ENCODE measurements at regions not wholly inside any gene's neighbourhood (a gene's known extent, or its start where the extent isn't known, plus 50 kb on each side); places are given as distances from the start of the nearest gene placed in this dataset.
"Not testable (repeated sequence)": the region's sequence is repeated elsewhere in the genome, so short reads cannot be mapped to it uniquely, and the experiment has no call there.

DNA sequence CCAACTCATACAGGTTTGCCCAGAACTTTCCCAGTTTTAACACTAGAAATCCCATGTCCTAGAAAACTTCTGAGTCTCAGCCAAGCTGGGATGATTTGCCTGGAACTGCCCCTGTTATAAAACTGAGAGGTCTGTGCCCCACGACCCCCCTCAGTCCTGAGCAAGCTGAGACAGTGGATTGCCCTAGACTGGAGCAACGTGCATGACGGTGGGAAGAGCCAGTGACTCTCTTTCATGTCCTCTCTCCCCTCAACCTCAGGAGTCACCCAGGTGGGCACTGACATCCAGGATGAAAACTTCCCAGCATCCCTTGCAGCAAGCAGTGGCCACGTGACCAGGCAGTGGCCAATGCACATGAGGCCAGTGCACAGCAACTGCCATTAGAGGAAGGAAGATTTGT is 329.7 kb downstream of the PREX1 start:
- H2AFZ ChIP-seq; H3K27ac ChIP-seq; H4K20me1 ChIP-seq (ENCODE audit: insufficient read depth); H3K4me3 ChIP-seq; intact Hi-C loops (cut with micrococcal nuclease; ENCODE audit: unreplicated experiment); BruUV-seq (replicated peaks); POLR2A ChIA-PET (ENCODE audit: unreplicated experiment); H3K9me2 ChIP-seq (ENCODE audit: insufficient read depth); H3K4me2 ChIP-seq; CTCF ChIA-PET; DNase-seq; H3K4me1 ChIP-seq (replicated peaks; ENCODE audit: insufficient read depth); H3K36me3 ChIP-seq (ENCODE audit: low read depth); H3K9me3 ChIP-seq (ENCODE audit: insufficient read depth, low read depth); H3K79me2 ChIP-seq (ENCODE audit: low read depth); H3F3A ChIP-seq (ENCODE audit: insufficient read depth, low read depth): not testable (repeated sequence)
- peaks cover 32% of the 10 kb centered on the region for H3K27me3 ChIP-seq (ENCODE audit: insufficient read depth, low read depth)

DNA sequence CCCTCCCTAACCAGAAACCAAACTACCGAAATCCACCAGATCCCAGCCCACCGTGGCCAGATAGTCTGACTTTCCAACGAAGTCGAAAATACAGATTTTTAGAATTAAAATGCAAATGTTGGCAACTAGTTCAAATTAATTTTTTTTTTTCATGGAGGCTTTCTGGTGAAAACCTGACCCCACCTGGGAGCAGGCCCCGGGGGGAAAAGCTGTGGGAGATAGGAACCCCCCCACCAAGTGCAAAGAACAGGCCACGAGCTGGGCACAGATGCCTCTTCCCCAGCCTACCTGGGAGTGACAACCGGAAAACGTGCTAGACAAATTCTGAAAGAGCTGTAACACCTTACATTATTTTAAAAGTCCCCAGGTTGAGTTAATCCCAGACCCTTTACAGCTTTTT is 333.8 kb downstream of the PREX1 start:
- no TSS peak for BruUV-seq (replicated peaks)
- Histone ChIP-seq H3K27me3 (ENCODE audit: insufficient read depth, low read depth) (no peaks in the 10 kb centered on the region), H3F3A (ENCODE audit: insufficient read depth, low read depth) (no peaks in the 10 kb centered on the region), H4K20me1 (ENCODE audit: insufficient read depth) (no peaks in the 10 kb centered on the region), H3K4me1 (replicated peaks; ENCODE audit: insufficient read depth) (peaks cover 3% of the 10 kb centered on the region; the same call in 1 of the 2 replicates), H3K4me3 (no peak overlapping the region), H3K9me3 (ENCODE audit: insufficient read depth, low read depth) (no peaks in the 10 kb centered on the region), H3K36me3 (ENCODE audit: low read depth) (no peaks in the 10 kb centered on the region), H3K4me2 (no peak overlapping the region), H3K9me2 (ENCODE audit: insufficient read depth) (no peaks in the 10 kb centered on the region), H2AFZ (no peak overlapping the region), H3K27ac (no peak overlapping the region), H3K79me2 (ENCODE audit: low read depth) (no peaks in the 10 kb centered on the region)
- DNase-seq = no peak
- no peak for TF ChIP-seq EZH2 (IDR thresholded peaks at IDR 0.05; ENCODE audit: low read depth)
- TF ChIP-seq, protein P1, sequence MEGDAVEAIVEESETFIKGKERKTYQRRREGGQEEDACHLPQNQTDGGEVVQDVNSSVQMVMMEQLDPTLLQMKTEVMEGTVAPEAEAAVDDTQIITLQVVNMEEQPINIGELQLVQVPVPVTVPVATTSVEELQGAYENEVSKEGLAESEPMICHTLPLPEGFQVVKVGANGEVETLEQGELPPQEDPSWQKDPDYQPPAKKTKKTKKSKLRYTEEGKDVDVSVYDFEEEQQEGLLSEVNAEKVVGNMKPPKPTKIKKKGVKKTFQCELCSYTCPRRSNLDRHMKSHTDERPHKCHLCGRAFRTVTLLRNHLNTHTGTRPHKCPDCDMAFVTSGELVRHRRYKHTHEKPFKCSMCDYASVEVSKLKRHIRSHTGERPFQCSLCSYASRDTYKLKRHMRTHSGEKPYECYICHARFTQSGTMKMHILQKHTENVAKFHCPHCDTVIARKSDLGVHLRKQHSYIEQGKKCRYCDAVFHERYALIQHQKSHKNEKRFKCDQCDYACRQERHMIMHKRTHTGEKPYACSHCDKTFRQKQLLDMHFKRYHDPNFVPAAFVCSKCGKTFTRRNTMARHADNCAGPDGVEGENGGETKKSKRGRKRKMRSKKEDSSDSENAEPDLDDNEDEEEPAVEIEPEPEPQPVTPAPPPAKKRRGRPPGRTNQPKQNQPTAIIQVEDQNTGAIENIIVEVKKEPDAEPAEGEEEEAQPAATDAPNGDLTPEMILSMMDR (conservative IDR thresholded peaks at IDR 0.05) = no peak
- CTCF ChIA-PET = no interaction called here
- POLR2A ChIA-PET (ENCODE audit: unreplicated experiment) = no interaction called here
- intact Hi-C loops (cut with micrococcal nuclease; ENCODE audit: unreplicated experiment) = no loop called here

DNA sequence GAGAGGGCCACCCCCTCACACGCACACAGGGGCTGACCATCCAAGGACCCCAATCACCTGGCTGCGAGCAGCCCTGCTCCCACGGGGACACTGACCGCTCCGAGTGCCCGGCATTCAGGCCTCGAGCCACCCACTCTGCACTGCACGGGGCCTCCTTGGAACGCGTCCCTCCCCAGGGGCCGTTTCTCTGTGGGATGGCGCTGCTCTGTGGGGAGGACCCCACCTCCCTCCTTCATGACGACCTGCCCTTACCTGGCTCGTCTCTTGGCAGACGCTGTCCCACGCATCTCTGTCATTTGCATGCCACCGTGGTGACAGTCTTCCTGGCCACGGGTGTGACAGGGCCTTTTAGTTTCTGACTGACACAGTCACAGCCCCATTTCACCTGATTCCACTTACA is 334.5 kb downstream of the PREX1 start:
- POLR2A ChIA-PET (ENCODE audit: unreplicated experiment); BruUV-seq (replicated peaks); H3K27me3 ChIP-seq (ENCODE audit: insufficient read depth, low read depth): not testable (repeated sequence)

DNA sequence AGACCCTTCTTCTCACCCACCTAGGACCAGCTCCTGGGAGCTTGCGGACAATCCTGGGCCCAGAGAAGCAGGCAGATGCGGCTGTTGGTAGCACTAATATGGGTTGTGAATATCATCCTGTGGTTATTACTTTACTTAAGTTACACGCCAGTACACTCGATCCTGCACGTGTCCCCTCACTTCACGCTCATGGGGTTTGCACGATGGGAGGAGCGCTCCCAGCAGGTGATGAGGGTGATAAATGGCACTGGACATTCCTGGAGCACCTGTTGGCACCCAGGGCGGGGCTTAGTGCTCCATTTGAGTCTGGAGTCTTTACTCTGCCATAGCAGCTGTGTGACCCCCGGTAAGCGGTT is 335.1 kb downstream of the PREX1 start:
- DNase-seq = no peak
- no peaks in the 10 kb centered on the region for H3K27me3 ChIP-seq (ENCODE audit: insufficient read depth, low read depth)
- H3K4me1 ChIP-seq (replicated peaks; ENCODE audit: insufficient read depth) = peaks cover 16% of the 10 kb centered on the region
- H3K36me3 ChIP-seq (ENCODE audit: low read depth) = no peaks in the 10 kb centered on the region
- no peak overlapping the region for H3K4me2 ChIP-seq
- no peak overlapping the region for H2AFZ ChIP-seq
- ChIA-PET POLR2A (ENCODE audit: unreplicated experiment) (no interaction called here), CTCF (no interaction called here)
- intact Hi-C loops (cut with micrococcal nuclease; ENCODE audit: unreplicated experiment) = no loop called here
- no peaks in the 10 kb centered on the region for H3K79me2 ChIP-seq (ENCODE audit: low read depth)
- H3K4me3 ChIP-seq = no peak overlapping the region
- no peaks in the 10 kb centered on the region for H3K9me3 ChIP-seq (ENCODE audit: insufficient read depth, low read depth)
- H3F3A ChIP-seq (ENCODE audit: insufficient read depth, low read depth) = peaks cover 6% of the 10 kb centered on the region
- H4K20me1 ChIP-seq (ENCODE audit: insufficient read depth) = no peaks in the 10 kb centered on the region
- no peak overlapping the region for H3K27ac ChIP-seq
- TF ChIP-seq, protein P1 (conservative IDR thresholded peaks at IDR 0.05) = no peak
- TF ChIP-seq EZH2 (IDR thresholded peaks at IDR 0.05; ENCODE audit: low read depth) = no peak
- no peaks in the 10 kb centered on the region for H3K9me2 ChIP-seq (ENCODE audit: insufficient read depth)
- no TSS peak for BruUV-seq (replicated peaks)

More for the DNA sequence above, 334.5 kb downstream of the PREX1 start:
- H3F3A ChIP-seq (ENCODE audit: insufficient read depth, low read depth); H2AFZ ChIP-seq; H3K9me3 ChIP-seq (ENCODE audit: insufficient read depth, low read depth); H3K27ac ChIP-seq; H3K36me3 ChIP-seq (ENCODE audit: low read depth); intact Hi-C loops (cut with micrococcal nuclease; ENCODE audit: unreplicated experiment); H3K4me1 ChIP-seq (replicated peaks; ENCODE audit: insufficient read depth); H3K79me2 ChIP-seq (ENCODE audit: low read depth); CTCF ChIA-PET; H3K4me3 ChIP-seq; H4K20me1 ChIP-seq (ENCODE audit: insufficient read depth); H3K9me2 ChIP-seq (ENCODE audit: insufficient read depth); DNase-seq; H3K4me2 ChIP-seq: not testable (repeated sequence)
